ENCODE measurements at regions not wholly inside any gene's neighbourhood (a gene's known extent, or its start where the extent isn't known, plus 50 kb on each side); places are given as distances from the start of the nearest gene placed in this dataset.

- ChIA-PET POLR2A (no interaction called here), CTCF (no interaction called here)
- no peak for TF ChIP-seq LEF1 (IDR thresholded peaks at IDR 0.05; ENCODE audit: borderline replicate concordance)
- no peak for TF ChIP-seq ARNT (IDR thresholded peaks at IDR 0.05)
- TF ChIP-seq BHLHE40 (IDR thresholded peaks at IDR 0.05; ENCODE audit: borderline replicate concordance), result no peak
- TF ChIP-seq NFRKB (IDR thresholded peaks at IDR 0.05), result no peak
- TF ChIP-seq FOXA1 (IDR thresholded peaks at IDR 0.05), result no peak
- DNase-seq (ENCODE audit: extremely low spot score), result no peak
Measured at GRCh38 chr3:110343945-110344344, 727.7 kb upstream of the NECTIN3 start.

- CTCF ChIA-PET, result no interaction called here
- no peak for DNase-seq (ENCODE audit: extremely low spot score)
- POLR2A ChIA-PET, result no interaction called here
- TF ChIP-seq CTBP1 (IDR thresholded peaks at IDR 0.05; ENCODE audit: borderline replicate concordance), result no peak
- TF ChIP-seq HDGF (IDR thresholded peaks at IDR 0.05; ENCODE audit: borderline replicate concordance), result no peak
- TF ChIP-seq SP1 (IDR thresholded peaks at IDR 0.05), result no peak
- no peak for TF ChIP-seq ELF4 (IDR thresholded peaks at IDR 0.05)
- no peak for TF ChIP-seq L3MBTL2 (conservative IDR thresholded peaks at IDR 0.05)
- no peak for TF ChIP-seq NFRKB (IDR thresholded peaks at IDR 0.05)
- TF ChIP-seq ZNF384 (IDR thresholded peaks at IDR 0.05), result no peak
- TF ChIP-seq FOXM1 (IDR thresholded peaks at IDR 0.05; ENCODE audit: borderline replicate concordance), result no peak
- TF ChIP-seq LEF1 (IDR thresholded peaks at IDR 0.05; ENCODE audit: borderline replicate concordance), result no peak
- no peak for TF ChIP-seq BHLHE40 (IDR thresholded peaks at IDR 0.05; ENCODE audit: borderline replicate concordance)
- no peak for TF ChIP-seq PKNOX1 (IDR thresholded peaks at IDR 0.05)
- no peak for TF ChIP-seq FOXK2 (IDR thresholded peaks at IDR 0.05)
- no peak for TF ChIP-seq ARNT (IDR thresholded peaks at IDR 0.05)
- TF ChIP-seq SUZ12 (IDR thresholded peaks at IDR 0.05), result no peak
- no peak for TF ChIP-seq FOXA1 (IDR thresholded peaks at IDR 0.05)
Measured at GRCh38 chr3:110344487-110344886, 727.1 kb upstream of the NECTIN3 start.

- TF ChIP-seq L3MBTL2 (conservative IDR thresholded peaks at IDR 0.05), result no peak
- no peak for TF ChIP-seq ZNF384 (IDR thresholded peaks at IDR 0.05)
- no peak for TF ChIP-seq PKNOX1 (IDR thresholded peaks at IDR 0.05)
- TF ChIP-seq CTBP1 (IDR thresholded peaks at IDR 0.05; ENCODE audit: borderline replicate concordance), result no peak
- no peak for TF ChIP-seq HDGF (IDR thresholded peaks at IDR 0.05; ENCODE audit: borderline replicate concordance)
- TF ChIP-seq SP1 (IDR thresholded peaks at IDR 0.05), result no peak
- DNase-seq (ENCODE audit: extremely low spot score), result no peak
- ChIA-PET POLR2A (no interaction called here), CTCF (no interaction called here)
Measured at GRCh38 chr3:110344897-110345767, 726.5 kb upstream of the NECTIN3 start.

- DNase-seq (ENCODE audit: extremely low spot score), result no peak
- no peak for TF ChIP-seq HDGF (IDR thresholded peaks at IDR 0.05; ENCODE audit: borderline replicate concordance)
- TF ChIP-seq SP1 (IDR thresholded peaks at IDR 0.05), result no peak
- TF ChIP-seq BHLHE40 (IDR thresholded peaks at IDR 0.05; ENCODE audit: borderline replicate concordance), result no peak
- no peak for TF ChIP-seq PKNOX1 (IDR thresholded peaks at IDR 0.05)
- TF ChIP-seq FOXK2 (IDR thresholded peaks at IDR 0.05), result no peak
- TF ChIP-seq ZNF384 (IDR thresholded peaks at IDR 0.05), result no peak
- no peak for TF ChIP-seq NFRKB (IDR thresholded peaks at IDR 0.05)
- TF ChIP-seq FOXM1 (IDR thresholded peaks at IDR 0.05; ENCODE audit: borderline replicate concordance), result no peak
- no peak for TF ChIP-seq L3MBTL2 (conservative IDR thresholded peaks at IDR 0.05)
- no peak for TF ChIP-seq LEF1 (IDR thresholded peaks at IDR 0.05; ENCODE audit: borderline replicate concordance)
- TF ChIP-seq ELF4 (IDR thresholded peaks at IDR 0.05), result no peak
- TF ChIP-seq ARNT (IDR thresholded peaks at IDR 0.05), result no peak
- TF ChIP-seq FOXA1 (IDR thresholded peaks at IDR 0.05), result no peak
- TF ChIP-seq SUZ12 (IDR thresholded peaks at IDR 0.05), result no peak
- no peak for TF ChIP-seq TARDBP (IDR thresholded peaks at IDR 0.05)
- TF ChIP-seq CTBP1 (IDR thresholded peaks at IDR 0.05; ENCODE audit: borderline replicate concordance), result no peak
- ChIA-PET POLR2A (no interaction called here), CTCF (no interaction called here)
Measured at GRCh38 chr3:110349295-110349694, 722.3 kb upstream of the NECTIN3 start.

GRCh38 chr3:110352841-110353604, 718.6 kb upstream of the NECTIN3 start:
- TF ChIP-seq BHLHE40 (IDR thresholded peaks at IDR 0.05; ENCODE audit: borderline replicate concordance), result no peak
- no peak for TF ChIP-seq SUZ12 (IDR thresholded peaks at IDR 0.05)
- TF ChIP-seq PKNOX1 (IDR thresholded peaks at IDR 0.05), result no peak
- TF ChIP-seq ARNT (IDR thresholded peaks at IDR 0.05), result no peak
- TF ChIP-seq L3MBTL2 (conservative IDR thresholded peaks at IDR 0.05), result no peak
- TF ChIP-seq NFRKB (IDR thresholded peaks at IDR 0.05), result no peak
- no peak for TF ChIP-seq LEF1 (IDR thresholded peaks at IDR 0.05; ENCODE audit: borderline replicate concordance)
- TF ChIP-seq ZNF384 (IDR thresholded peaks at IDR 0.05), result no peak
- no peak for TF ChIP-seq FOXK2 (IDR thresholded peaks at IDR 0.05)
- no peak for TF ChIP-seq SP1 (IDR thresholded peaks at IDR 0.05)
- no peak for TF ChIP-seq FOXA1 (IDR thresholded peaks at IDR 0.05)
- TF ChIP-seq TARDBP (IDR thresholded peaks at IDR 0.05), result no peak
- no peak for TF ChIP-seq HDGF (IDR thresholded peaks at IDR 0.05; ENCODE audit: borderline replicate concordance)
- no peak for TF ChIP-seq ELF4 (IDR thresholded peaks at IDR 0.05)
- no peak for TF ChIP-seq FOXM1 (IDR thresholded peaks at IDR 0.05; ENCODE audit: borderline replicate concordance)
- no peak for TF ChIP-seq CTBP1 (IDR thresholded peaks at IDR 0.05; ENCODE audit: borderline replicate concordance)
- DNase-seq (ENCODE audit: extremely low spot score), result no peak
- CTCF ChIA-PET, result no interaction called here
- POLR2A ChIA-PET, result no interaction called here

Data from HEK293T (cell line).